ENCODE measurements at regions not wholly inside any gene's neighbourhood (a gene's known extent, or its start where the extent isn't known, plus 50 kb on each side); places are given as distances from the start of the nearest gene placed in this dataset.

- no peaks in the 10 kb centered on the region for H3K27me3 ChIP-seq (ENCODE audit: control insufficient read depth, extremely low read depth, insufficient read depth, low read length)
- H2AFZ ChIP-seq (ENCODE audit: control insufficient read depth, low read length): no peak overlapping the region
- dilution Hi-C loops (cut with MboI; ENCODE audit: extremely low pct_ligation_motif_present, low sequenced_read_pairs): no loop called here
- H3K27ac ChIP-seq (ENCODE audit: control insufficient read depth, insufficient read depth, low read length): no peak overlapping the region
- FAIRE-seq: no peak
- DNase-seq (ENCODE audit: low read depth, low spot score): no peak
- H3K4me3 ChIP-seq (ENCODE audit: control insufficient read depth in 2 of 3, extremely low read depth in 1 of 3, insufficient read depth in 2 of 3, low read depth in 1 of 3, low read length in 3 of 3): no peak overlapping the region
- H3K9me1 ChIP-seq (ENCODE audit: control insufficient read depth, extremely low read depth, insufficient read depth, low read length): no peaks in the 10 kb centered on the region
- no peak overlapping the region for H3K4me2 ChIP-seq (ENCODE audit: control insufficient read depth, extremely low read depth, insufficient read depth, low read depth, low read length)
- H4K20me1 ChIP-seq (ENCODE audit: control insufficient read depth, extremely low read depth, insufficient read depth, low read length): no peaks in the 10 kb centered on the region
- no peaks in the 10 kb centered on the region for H3K9me3 ChIP-seq (ENCODE audit: control insufficient read depth, low read depth, low read length)
- H3K36me3 ChIP-seq (ENCODE audit: control insufficient read depth in 2 of 2, extremely low read depth in 1 of 2, insufficient read depth in 2 of 2, low read length in 2 of 2): no peaks in the 10 kb centered on the region
- H3K4me1 ChIP-seq (ENCODE audit: control insufficient read depth, extremely low read depth, insufficient read depth, low read length): no peaks in the 10 kb centered on the region
- no peak for TF ChIP-seq CTCF (optimal IDR thresholded peaks at IDR 0.05 in 1 of 3, IDR thresholded peaks at IDR 0.05 in 1 of 3, conservative IDR thresholded peaks at IDR 0.05 in 1 of 3; ENCODE audit: extremely low read depth in 1 of 3, insufficient read depth in 2 of 3, low read length in 3 of 3)
- no peak for TF ChIP-seq EZH2 (IDR thresholded peaks at IDR 0.05; ENCODE audit: low read length)
- no peaks in the 10 kb centered on the region for H3K79me2 ChIP-seq (ENCODE audit: control insufficient read depth, insufficient read depth, low read length)
- no peak overlapping the region for H3K9ac ChIP-seq (ENCODE audit: control insufficient read depth, extremely low read depth, insufficient read depth, low read length)
These were observed 424.5 kb upstream of the CLINT1 start for GRCh38 chr5:158283397-158283796.

GRCh38 chr5:158278216-158278925 is 419.4 kb upstream of the CLINT1 start:
- H3K4me3 ChIP-seq (ENCODE audit: control insufficient read depth in 2 of 3, extremely low read depth in 1 of 3, insufficient read depth in 2 of 3, low read depth in 1 of 3, low read length in 3 of 3): no peak overlapping the region
- dilution Hi-C loops (cut with MboI; ENCODE audit: extremely low pct_ligation_motif_present, low sequenced_read_pairs): no loop called here
- no peak overlapping the region for H3K4me2 ChIP-seq (ENCODE audit: control insufficient read depth, extremely low read depth, insufficient read depth, low read depth, low read length)
- no peaks in the 10 kb centered on the region for H3K27me3 ChIP-seq (ENCODE audit: control insufficient read depth, extremely low read depth, insufficient read depth, low read length)
- no peak overlapping the region for H2AFZ ChIP-seq (ENCODE audit: control insufficient read depth, low read length)
- H3K79me2 ChIP-seq (ENCODE audit: control insufficient read depth, insufficient read depth, low read length): no peaks in the 10 kb centered on the region
- TF ChIP-seq EZH2 (IDR thresholded peaks at IDR 0.05; ENCODE audit: low read length) (no peak), CTCF (optimal IDR thresholded peaks at IDR 0.05 in 1 of 3, IDR thresholded peaks at IDR 0.05 in 1 of 3, conservative IDR thresholded peaks at IDR 0.05 in 1 of 3; ENCODE audit: extremely low read depth in 1 of 3, insufficient read depth in 2 of 3, low read length in 3 of 3) (no peak)
- H3K4me1 ChIP-seq (ENCODE audit: control insufficient read depth, extremely low read depth, insufficient read depth, low read length): no peaks in the 10 kb centered on the region
- no peaks in the 10 kb centered on the region for H3K9me3 ChIP-seq (ENCODE audit: control insufficient read depth, low read depth, low read length)
- no peak overlapping the region for H3K9ac ChIP-seq (ENCODE audit: control insufficient read depth, extremely low read depth, insufficient read depth, low read length)
- no peaks in the 10 kb centered on the region for H4K20me1 ChIP-seq (ENCODE audit: control insufficient read depth, extremely low read depth, insufficient read depth, low read length)
- H3K27ac ChIP-seq (ENCODE audit: control insufficient read depth, insufficient read depth, low read length): no peak overlapping the region
- FAIRE-seq (no peak), DNase-seq (ENCODE audit: low read depth, low spot score) (no peak)
- H3K36me3 ChIP-seq (ENCODE audit: control insufficient read depth in 2 of 2, extremely low read depth in 1 of 2, insufficient read depth in 2 of 2, low read length in 2 of 2): no peaks in the 10 kb centered on the region
- H3K9me1 ChIP-seq (ENCODE audit: control insufficient read depth, extremely low read depth, insufficient read depth, low read length): no peaks in the 10 kb centered on the region

Measured in keratinocyte (primary cell).